ENCODE measurements at regions not wholly inside any gene's neighbourhood (a gene's known extent, or its start where the extent isn't known, plus 50 kb on each side); places are given as distances from the start of the nearest gene placed in this dataset.
"Not testable (repeated sequence)": the region's sequence is repeated elsewhere in the genome, so short reads cannot be mapped to it uniquely, and the experiment has no call there.

DNA sequence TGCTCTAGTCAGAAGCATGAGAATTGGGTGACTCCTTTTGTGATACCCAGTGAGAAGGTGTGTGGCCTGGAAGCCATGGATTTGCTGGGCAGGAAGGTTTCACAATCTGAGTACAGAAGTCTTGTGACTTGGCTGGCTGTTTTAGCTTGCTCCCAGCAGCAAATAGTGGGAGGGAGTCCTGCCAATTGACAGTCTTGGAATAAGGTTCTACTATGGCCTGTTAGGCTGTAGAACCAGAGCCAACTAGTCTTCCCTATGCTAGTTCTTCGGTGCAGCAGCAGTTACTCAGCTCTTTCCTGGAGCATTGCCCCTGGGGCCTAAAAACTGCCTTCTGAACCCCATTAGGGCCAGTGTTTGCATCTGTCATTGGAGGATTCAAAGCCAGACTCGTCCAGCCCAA lies 1935.4 kb upstream of the PCDH20 start:
- no peak for DNase-seq

DNA sequence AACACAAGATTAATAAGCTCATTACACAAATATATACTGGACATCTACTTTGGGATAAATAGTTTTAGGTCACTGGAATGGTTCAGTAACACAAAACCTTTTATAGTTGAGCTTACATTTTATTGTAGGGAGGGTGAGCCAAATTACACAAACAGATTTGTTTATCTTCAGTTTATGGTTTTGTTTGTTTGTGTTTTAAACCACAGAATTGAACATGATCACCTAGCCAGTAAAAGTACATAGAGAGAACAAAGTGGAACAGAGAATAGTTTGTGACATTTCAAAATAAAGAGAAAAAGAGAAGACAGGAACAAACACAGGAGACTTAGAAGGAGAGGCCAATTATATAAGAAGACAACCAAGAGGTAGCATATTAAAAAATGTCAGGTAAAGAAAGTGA lies 1930.2 kb upstream of the PCDH20 start:
- DNase-seq = no peak

DNA sequence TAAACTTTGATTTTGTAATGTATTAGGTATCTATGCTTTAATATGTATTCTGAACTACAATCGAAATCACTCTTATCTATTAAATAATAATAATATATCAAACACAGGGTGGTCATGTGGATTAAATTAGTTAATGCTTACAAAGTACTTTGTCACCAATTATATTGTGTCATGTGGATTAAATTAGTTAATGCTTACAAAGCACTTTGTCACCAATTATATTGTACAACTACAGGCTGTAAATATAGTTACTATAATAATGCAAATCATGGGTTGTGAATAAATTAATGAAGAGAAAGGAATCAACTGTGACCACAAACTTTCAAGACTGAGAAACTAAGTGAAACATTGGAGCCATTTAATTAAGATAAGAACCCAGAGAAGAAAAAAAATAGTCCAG lies 1929.1 kb upstream of the PCDH20 start:
- no peak for DNase-seq

DNA sequence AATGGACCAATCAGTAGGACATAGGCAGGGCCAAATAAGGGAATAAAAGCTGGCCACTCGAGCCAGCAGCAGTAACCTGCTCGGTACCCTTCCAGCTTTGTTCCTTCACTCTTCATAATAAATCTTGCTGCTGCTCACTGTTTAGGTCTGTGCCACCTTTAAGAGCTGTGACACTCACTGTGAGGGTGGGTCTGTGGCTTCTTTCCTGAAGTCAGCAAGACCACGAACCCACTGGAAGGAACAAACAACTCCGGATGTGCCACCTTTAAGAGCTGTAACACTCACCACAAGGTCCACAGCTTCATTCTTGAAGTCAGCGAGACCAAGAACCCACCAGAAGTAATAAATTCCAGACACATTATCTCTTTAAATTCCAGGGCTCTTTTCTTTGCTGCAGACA lies 1922.3 kb upstream of the PCDH20 start:
- DNase-seq = no peak

DNA sequence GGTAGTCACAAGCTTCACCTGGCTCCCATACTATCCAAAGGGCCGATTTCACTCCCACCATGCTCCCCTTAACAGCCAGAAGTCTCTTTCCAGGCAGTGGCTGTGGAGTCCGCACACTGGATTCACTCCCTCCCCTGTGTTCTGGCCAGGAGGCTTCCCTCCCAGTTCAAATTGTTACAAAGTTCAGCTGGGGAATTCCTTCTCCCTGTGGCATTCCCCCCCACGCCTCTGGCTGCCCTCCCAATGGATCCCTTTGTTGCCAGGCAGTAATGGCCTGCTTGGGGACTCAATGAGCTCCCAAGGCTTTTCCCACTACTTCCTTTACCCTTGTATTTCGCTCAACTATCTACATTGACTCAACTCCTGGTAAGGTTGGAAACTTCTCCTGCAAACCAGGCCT lies 1921.4 kb upstream of the PCDH20 start:
- no peak for DNase-seq

DNA sequence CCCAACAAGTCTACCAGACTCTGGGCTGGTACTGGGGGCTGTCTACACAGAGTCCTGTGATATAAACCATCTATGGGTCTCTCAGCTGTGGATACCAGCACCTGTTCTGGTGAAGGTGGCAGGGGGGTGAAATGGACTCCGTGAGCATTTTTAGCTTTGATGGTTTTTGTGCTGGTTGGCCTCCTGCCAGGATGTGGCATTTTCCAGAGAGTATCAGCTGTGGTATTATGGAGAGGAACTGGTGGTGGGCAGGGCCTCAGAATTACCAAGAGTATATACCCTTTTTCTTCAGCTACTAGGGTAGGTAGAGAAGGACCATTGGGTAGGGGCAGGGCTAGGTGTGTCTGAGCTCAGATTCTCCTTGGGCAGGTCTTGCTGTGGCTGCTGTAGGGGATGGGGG lies 1920.9 kb upstream of the PCDH20 start:
- no peak for DNase-seq

DNA sequence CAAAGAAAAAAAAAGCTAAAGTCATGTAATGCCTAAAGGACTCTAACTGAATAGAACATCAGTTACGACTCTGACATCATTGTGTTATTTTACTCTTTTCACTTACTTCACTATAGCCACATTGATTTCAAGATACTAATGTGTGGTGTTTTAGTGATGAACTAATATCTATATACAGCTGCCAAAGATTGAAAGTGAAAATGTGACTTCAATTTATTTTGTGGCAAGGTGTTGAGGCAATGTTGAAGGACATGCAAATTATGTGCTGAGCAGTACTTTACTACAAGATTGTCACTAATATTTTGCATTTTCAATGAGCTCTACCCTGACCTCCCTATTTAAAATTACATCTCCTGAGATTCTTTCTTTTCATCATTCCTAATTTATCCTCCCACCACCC lies 1911.9 kb upstream of the PCDH20 start:
- DNase-seq = no peak

DNA sequence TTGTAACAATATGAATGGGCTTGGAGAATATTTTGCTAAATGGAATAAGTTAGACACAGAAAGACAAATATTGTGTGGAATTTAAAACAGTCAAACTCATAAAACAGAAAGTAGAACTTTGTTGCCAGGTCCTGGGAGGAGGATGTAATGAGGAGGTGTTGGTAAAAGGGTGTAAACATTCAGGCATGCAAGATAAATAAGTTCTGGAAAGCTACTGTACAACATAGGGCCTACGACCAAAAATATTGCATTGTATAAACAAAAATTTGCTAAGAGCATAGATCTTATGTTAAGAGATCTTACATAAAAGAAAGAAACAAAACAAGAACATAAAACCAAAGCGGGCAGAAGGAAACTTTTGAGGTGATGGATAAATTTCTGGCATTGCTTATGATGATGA lies 1907.8 kb upstream of the PCDH20 start:
- DNase-seq = no peak

DNA sequence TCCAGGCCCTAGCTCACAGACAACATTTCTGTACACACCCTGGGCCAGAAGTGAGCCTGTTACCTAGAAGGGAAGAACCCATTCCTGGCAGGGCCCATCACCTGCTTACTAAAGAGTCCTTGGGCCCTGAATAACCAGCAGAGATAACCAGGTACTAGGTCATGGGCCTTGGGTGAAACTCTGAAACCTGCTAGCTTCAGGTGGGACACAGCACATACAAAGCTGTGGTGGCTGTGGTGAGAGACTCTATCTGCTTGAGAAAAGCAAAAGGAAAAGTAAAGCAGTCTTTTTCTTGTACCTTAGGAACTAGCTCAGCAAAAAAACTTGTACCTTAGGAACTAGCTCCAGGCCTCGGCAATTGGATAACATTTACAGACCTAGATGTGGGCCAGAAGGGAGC lies 1895.9 kb upstream of the PCDH20 start:
- DNase-seq = no peak

DNA sequence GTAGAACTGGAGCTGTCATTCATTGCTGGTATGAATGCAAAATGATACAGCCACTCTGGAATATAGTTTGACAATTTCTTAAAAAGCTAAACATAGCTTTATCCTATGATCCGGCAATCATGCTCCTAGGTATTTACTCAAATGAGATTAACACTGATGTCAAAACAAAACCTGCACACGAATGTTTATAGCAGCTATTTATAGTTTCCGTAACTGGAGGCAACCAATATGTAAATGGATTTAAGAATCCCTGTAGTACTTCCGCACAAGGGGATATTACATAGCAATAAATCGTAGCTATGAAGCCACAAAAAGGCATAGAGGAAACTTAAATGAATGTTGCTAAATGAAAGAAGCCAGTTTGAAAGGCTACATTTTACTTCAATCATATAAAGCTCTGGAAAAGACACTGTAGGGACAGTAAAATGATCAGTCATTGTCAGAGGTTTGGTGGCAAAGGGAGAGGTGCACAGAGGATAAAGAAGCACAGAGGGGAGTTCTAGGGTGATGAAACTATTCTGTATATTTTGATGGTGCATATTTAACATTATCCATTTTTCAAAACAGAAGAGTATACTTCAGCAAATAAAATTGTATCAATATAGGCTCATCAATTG lies 1893.0 kb upstream of the PCDH20 start:
- no peak for DNase-seq

DNA sequence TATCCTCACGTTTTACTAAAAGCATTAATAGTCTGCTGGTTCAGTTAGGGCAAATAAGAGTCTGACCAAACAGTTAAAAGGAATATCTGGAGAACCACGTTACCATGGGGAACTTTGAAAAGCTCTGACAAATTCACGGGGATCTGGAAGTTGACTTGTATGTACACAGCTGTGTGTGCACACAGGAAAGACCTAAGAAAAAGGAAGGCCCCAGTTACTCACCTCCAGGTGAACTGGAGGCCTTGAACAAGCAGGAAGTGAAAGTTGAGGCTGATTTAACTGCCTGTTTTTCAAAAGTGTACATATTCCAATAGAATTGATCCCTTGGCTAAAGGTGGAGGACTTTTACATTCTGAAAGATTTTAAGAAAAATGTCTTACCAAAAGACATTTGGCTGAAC lies 1891.6 kb upstream of the PCDH20 start:
- no peak for DNase-seq

DNA sequence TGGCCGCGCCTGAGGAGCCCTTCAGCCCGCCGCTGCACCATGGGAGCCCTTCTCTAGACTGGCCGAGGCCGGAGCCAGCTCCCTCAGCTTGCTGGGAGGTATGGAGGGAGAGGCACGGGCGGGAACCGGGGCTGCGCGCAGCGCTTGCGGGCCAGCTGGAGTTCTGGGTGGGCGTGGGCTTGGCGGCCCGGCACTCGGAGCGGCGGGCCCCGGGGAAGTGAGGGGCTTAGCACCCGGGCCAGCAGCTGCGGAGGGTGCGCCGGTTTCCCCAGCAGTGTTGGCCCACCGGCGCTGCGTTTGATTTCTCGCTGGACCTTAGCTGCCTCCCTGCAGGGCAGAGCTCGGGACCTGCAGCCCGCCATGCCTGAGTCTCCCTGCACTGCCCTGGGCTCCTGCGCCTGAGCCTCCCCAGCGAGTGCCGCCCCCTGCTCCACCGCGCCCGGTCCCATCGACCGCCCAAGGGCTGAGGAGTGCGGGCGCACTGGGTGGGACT lies 1890.0 kb upstream of the PCDH20 start:
- DNase-seq = no peak

DNA sequence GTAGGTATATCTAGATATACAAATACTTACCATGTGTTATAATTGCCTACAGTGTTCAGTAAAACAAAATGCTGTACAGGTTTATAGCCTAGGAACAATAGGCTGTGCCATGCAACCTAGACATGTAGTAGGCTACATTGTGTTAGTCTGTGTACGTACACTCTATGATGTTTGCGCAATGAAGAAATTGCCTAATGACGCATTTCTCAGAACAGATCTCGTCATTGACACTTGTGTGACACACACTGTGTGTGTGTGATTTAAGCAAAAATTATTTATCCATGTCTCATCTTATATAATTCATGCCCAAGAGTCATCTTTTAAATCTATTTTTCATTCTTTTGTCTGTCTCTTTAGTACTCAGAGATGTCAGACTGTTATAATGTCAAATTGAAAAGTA lies 1888.8 kb upstream of the PCDH20 start:
- no peak for DNase-seq

DNA sequence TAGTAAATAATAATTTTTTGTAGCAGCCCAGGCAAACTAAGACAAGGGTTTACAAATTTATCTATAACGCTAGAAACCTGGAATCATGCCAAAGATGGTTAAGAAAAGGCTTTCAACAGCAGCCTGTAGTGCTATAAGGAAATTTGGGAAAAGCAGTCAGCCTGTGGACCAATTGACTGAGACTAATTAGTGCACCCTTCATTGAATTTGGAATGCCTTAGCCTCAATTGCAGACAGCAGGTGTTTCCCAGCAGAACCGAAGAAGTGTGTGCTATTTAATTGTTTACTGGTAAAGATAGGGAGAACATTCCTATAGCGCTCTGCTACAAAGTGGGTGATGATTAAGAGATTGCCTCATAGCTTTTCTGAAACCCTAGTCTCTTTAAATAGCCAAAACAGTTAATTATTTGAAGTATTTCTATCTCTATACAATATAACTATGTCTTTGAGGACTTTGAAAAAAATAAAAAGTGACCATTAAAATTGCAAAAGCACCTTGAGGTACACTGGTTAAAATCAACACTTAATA lies 1884.3 kb upstream of the PCDH20 start:
- DNase-seq = no peak

DNA sequence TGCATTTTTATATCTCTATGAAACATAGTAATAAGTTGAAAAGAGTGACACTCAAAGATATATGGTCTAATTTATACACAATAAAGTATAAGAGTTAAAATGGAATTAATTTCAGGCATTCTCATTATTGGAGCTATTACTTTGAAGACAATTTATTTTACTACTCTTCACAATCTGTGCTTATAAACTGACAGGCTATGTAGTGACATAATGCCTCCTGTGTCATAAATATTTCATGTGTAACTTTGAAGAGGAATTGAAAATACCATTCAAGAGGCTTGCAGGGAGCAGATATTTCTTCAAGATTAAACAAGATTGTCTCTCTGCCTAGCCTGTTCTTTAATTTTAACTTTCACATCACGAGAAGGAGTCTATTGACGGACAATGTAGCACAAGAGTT lies 1881.5 kb upstream of the PCDH20 start:
- DNase-seq = no peak

DNA sequence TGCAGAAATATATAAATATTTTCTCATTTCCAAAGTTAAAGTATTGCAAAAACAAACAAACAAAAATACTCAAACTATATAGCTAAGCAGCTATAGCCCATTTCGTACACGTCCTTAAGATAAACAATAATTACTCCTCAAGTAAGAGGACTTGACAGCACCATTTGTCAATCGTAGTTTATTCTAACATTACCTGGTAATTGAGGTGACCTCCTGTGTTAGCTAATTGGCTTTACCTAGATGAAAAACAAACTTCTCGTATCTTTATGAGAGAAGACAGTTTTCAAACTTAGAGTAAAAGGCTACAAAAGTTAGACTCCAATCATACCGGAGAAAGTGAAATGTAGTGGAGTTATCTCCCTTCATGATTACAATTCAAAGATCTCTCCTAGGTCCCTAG lies 1876.1 kb upstream of the PCDH20 start:
- DNase-seq = no peak

DNA sequence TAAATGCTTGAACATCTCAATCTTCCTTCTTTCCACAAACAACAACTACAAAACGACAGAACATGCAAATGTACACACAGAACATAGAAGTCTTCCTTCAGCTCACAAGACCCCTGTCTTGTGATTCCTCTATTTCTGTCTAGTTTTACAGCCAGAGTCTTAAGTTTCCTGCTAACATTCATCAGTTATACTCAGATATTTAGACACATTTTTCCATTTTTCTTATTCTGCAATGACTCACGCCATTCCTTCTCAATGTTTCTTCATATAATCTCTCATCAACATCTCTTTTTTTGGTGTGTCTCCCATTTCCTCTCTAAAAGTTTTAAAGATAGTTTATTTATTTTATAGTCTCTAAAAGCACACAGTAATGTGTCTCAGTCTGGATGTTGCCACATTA lies 1872.9 kb upstream of the PCDH20 start:
- DNase-seq = no peak

DNA sequence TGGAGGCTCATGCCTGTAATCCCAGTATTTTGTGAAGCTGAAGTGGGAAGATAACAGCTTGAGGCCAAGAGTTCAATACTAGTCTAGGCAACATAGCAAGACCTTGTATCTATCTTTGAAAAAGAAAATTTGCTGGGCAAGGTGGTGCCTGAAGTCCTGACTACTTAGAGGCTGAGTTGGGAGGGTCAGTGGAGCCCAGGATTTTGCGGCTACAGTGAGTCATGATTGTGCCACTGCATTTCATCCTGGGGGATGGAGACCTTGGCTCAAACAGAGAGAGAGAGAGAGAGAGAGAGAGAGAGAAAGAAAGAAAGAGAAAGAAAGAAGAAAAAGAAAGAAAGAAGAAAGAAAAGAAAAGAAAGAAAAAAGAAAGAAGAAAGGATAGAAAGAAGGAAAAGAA lies 1872.3 kb upstream of the PCDH20 start:
- no peak for DNase-seq

DNA sequence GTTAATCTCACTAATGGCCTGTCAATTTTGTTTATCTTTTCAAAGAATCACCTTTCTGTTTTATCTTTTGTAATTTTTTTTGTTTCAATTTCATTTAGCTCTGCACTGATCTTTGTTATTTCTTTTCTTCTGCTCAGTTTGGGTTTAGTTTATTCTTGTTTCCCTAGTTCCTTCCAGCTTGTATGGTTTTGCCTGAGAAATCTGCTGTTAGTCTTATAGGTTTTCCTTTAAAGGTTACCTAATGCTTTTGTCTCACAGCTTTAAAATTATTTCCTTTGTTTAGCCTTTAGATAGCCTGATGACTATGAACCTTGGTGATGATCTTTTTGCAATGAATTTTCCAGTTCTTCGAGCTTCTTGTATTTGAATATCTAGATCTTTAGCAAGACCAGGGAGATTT lies 1869.8 kb upstream of the PCDH20 start:
- no peak for DNase-seq

DNA sequence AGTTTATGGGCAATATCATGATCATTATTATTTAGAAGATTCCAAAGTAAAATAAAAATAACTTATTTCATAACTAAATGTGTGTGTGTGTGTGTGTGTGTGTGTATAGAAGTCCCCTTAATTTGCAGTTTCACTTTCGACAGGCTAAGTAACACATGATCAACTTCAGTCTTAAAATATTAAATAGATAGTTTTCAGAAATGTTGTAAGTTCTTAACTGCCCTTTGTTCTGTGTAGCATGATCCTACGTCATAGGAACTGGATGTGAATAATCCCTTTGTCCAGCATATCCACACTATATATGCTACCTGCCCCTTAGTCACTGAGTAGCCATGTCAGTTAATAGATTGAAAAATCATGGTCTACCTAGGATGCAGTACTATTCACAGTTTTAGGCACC lies 1863.5 kb upstream of the PCDH20 start:
- no peak for DNase-seq

DNA sequence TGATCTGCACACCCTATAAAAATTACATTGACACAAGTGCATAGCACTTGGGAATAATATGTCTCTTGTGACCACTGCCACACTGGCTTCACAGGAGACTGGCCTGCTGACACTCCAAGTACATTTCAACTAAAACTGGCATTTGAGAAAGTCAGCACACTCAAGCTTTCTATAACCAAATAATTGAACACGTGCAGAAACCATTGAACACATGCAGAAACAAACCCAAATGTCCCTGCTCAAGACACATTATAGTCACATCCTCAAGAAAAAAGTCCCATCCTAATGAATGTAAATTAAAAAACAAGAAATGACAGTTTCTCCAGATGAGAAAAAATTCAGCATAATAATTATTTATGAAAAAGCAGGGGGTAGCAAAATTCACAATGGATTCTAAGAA lies 1859.1 kb upstream of the PCDH20 start:
- DNase-seq = no peak

DNA sequence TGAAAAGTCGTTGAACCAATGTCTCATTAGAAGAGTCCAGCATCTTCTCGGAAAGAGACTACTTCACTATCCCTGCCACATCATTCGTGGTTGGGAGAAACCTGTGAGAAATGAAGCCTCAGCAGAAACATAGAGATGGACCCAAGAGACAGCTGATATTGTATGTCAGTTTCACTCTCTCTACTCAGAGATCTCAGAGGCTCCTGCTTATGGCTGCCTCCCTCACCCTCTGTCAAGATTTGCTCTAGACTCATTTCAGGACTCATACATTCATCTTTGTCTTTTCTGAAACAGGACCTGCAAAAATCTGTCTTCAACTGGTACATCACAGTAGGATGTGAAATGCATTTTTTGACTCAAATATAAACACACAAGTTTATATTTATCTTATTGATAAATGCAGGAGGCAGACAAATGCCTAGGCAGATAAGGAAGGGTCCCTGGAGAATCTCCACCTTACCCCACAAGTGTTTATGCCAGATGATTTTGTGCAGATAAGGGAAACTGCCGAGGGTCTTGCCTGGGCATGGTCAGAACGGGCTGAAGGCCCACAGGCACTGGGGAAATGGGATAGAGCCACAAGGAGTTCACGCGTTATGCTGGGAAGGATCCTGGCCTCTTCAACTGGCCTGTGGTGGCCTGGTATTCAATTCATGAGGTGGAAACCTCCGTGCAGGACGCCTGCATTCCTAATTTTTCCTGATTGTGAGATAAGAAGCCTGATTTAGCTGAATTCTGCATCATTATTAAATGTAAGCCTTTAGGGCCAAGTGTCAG lies 1834.0 kb upstream of the PCDH20 start:
- no peak for DNase-seq

DNA sequence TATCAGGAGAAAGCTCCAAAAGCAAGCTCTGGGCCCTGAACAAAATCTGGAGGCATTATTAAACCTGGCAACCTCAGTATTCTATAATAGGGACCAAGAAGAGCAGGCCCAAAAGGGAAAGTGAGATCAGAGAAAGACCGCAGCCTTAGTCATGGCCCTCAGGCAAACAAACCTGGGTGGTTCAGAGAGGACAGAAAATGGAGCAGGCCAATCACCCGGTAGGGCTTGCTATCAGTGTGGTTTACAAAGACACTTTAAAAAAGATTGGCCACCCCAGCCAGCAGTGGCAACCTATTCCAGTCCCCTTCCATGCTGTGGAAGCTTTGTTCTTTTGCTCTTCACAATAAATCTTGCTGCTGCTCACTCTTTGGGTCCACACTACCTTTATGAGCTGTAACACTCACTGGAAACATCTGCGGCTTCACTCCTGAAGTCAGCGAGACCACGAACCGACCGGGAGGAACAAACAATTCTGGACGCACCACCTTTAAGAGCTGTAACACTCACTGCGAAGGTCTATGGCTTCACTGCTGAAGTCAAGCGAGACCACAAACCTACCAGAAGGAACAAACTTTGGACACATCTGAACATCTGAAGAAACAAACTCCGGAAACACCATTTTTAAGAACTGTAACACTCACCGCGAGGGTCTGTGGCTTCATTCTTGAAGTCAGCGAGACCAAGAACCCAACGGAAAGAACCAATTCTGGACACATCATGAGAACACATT lies 1821.2 kb upstream of the PCDH20 start:
- DNase-seq = not testable (repeated sequence)

DNA sequence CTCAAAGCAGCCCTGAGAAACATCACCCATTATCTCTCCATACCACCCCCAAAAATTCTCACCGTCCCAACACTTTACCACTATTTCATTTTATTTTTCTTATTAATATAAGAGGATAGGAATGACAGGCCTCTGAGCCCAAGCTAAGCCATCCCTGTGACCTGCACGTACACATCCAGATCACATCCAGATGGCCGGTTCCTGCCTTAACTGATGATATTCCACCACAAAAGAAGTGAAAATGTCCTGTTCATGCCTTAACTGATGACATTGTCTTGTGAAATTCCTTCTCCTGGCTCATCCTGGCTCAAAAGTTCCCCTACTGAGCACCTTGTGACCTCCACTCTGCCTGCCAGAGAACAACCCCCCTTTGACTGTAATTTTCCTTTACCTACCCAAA lies 1802.9 kb upstream of the PCDH20 start:
- not testable (repeated sequence) for DNase-seq

Measured in suppressor macrophage (primary cell).